ENCODE measurements at regions not wholly inside any gene's neighbourhood (a gene's known extent, or its start where the extent isn't known, plus 50 kb on each side); places are given as distances from the start of the nearest gene placed in this dataset.

DNA sequence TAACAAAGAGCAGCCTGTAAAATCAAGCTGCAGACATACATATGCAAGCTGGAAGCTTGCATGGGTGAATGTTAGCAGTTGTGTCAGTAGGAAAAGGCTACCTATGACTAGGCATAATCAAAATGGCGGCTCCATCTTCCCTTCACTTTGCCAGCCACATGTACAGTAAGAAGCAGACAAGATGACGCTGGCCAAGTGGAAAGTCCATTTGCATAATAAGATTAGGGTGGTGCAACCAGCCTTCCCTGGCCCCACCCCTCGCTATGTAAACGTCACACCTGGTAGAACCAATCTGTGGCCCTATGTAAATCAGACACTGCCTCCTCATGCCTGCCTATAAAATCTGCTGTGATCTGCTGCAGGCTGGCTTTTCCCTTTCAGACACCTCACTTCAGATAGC is 171.9 kb upstream of the USP25 start:
- DNase-seq, result no peak
- no peak for TF ChIP-seq RAD21 (IDR thresholded peaks at IDR 0.05; ENCODE audit: low read length)
- TF ChIP-seq RFX5 (IDR thresholded peaks at IDR 0.05; ENCODE audit: low read depth, low read length), result no peak
- no peak for TF ChIP-seq FOS (IDR thresholded peaks at IDR 0.05; ENCODE audit: low read depth, low read length)
- no peak for TF ChIP-seq CHD1 (IDR thresholded peaks at IDR 0.05; ENCODE audit: low read depth, low read length)
- no peak for TF ChIP-seq NFE2L2 (IDR thresholded peaks at IDR 0.05; ENCODE audit: low read depth, low read length)
- TF ChIP-seq, protein P1, sequence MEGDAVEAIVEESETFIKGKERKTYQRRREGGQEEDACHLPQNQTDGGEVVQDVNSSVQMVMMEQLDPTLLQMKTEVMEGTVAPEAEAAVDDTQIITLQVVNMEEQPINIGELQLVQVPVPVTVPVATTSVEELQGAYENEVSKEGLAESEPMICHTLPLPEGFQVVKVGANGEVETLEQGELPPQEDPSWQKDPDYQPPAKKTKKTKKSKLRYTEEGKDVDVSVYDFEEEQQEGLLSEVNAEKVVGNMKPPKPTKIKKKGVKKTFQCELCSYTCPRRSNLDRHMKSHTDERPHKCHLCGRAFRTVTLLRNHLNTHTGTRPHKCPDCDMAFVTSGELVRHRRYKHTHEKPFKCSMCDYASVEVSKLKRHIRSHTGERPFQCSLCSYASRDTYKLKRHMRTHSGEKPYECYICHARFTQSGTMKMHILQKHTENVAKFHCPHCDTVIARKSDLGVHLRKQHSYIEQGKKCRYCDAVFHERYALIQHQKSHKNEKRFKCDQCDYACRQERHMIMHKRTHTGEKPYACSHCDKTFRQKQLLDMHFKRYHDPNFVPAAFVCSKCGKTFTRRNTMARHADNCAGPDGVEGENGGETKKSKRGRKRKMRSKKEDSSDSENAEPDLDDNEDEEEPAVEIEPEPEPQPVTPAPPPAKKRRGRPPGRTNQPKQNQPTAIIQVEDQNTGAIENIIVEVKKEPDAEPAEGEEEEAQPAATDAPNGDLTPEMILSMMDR (conservative IDR thresholded peaks at IDR 0.05; ENCODE audit: low read depth, low read length), result no peak
- no peak for TF ChIP-seq MXI1 (IDR thresholded peaks at IDR 0.05; ENCODE audit: borderline replicate concordance, low read depth, low read length)
- TF ChIP-seq CEBPB (IDR thresholded peaks at IDR 0.05; ENCODE audit: low read depth, low read length), result no peak
- TF ChIP-seq, protein P2, sequence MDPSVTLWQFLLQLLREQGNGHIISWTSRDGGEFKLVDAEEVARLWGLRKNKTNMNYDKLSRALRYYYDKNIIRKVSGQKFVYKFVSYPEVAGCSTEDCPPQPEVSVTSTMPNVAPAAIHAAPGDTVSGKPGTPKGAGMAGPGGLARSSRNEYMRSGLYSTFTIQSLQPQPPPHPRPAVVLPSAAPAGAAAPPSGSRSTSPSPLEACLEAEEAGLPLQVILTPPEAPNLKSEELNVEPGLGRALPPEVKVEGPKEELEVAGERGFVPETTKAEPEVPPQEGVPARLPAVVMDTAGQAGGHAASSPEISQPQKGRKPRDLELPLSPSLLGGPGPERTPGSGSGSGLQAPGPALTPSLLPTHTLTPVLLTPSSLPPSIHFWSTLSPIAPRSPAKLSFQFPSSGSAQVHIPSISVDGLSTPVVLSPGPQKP (IDR thresholded peaks at IDR 0.05; ENCODE audit: borderline replicate concordance, low read depth, low read length), result no peak
- no peak for TF ChIP-seq MAFK (IDR thresholded peaks at IDR 0.05; ENCODE audit: low read depth, low read length)
- no peak for TF ChIP-seq SMC3 (IDR thresholded peaks at IDR 0.05; ENCODE audit: low read depth, low read length)
- no peak for TF ChIP-seq BHLHE40 (IDR thresholded peaks at IDR 0.05; ENCODE audit: low read depth, low read length)
- TF ChIP-seq RCOR1 (IDR thresholded peaks at IDR 0.05; ENCODE audit: insufficient replicate concordance, low read length), result no peak
- TF ChIP-seq, protein P3, sequence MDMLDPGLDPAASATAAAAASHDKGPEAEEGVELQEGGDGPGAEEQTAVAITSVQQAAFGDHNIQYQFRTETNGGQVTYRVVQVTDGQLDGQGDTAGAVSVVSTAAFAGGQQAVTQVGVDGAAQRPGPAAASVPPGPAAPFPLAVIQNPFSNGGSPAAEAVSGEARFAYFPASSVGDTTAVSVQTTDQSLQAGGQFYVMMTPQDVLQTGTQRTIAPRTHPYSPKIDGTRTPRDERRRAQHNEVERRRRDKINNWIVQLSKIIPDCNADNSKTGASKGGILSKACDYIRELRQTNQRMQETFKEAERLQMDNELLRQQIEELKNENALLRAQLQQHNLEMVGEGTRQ (IDR thresholded peaks at IDR 0.05; ENCODE audit: low read depth, low read length), result no peak
- TF ChIP-seq POLR2A (IDR thresholded peaks at IDR 0.05; ENCODE audit: low read depth, low read length), result no peak
- TF ChIP-seq MAZ (IDR thresholded peaks at IDR 0.05; ENCODE audit: borderline replicate concordance, low read depth, low read length), result no peak
- in situ Hi-C loops (cut with MboI; ENCODE audit: low sequenced_read_pairs), result no loop called here

More for the DNA sequence above, 171.9 kb upstream of the USP25 start:
- Histone ChIP-seq H4K8ac (ENCODE audit: low read depth in 2 of 2, low read length in 2 of 2) (no peak overlapping the region), H2BK20ac (ENCODE audit: low read depth, low read length) (no peak overlapping the region), H3K4me1 (ENCODE audit: control insufficient read depth, insufficient read depth, low read length) (no peaks in the 10 kb centered on the region), H3K56ac (ENCODE audit: extremely low read depth, insufficient read depth, low read length) (no peak overlapping the region), H3K27ac (ENCODE audit: insufficient read depth, low read length) (no peak overlapping the region), H2AK9ac (replicated peaks; ENCODE audit: low read depth, low read length, poor library complexity) (no peak overlapping the region), H4K91ac (ENCODE audit: insufficient read depth, low read depth, low read length) (no peak overlapping the region), H3K4ac (ENCODE audit: low read depth, low read length) (no peak overlapping the region), H2BK15ac (ENCODE audit: low read depth, low read length) (no peak overlapping the region), H3K18ac (ENCODE audit: low read depth, low read length) (no peak overlapping the region), H2BK5ac (ENCODE audit: low read depth, low read length, poor library complexity, severe bottlenecking) (no peak overlapping the region), H3K4me2 (ENCODE audit: low read depth, low read length) (no peak overlapping the region), H3K14ac (replicated peaks; ENCODE audit: low read depth, low read length) (no peak overlapping the region), H3K9ac (ENCODE audit: low read depth, low read length) (no peak overlapping the region), H3K23ac (ENCODE audit: low read depth, low read length) (no peak overlapping the region), H3K9me3 (ENCODE audit: control insufficient read depth, insufficient read depth, low read length) (no peaks in the 10 kb centered on the region), H4K5ac (ENCODE audit: low read depth, low read length) (no peak overlapping the region), H3K79me1 (ENCODE audit: low read depth in 1 of 2, low read length in 2 of 2) (no peaks in the 10 kb centered on the region), H2AFZ (replicated peaks; ENCODE audit: low read length, poor library complexity) (no peak overlapping the region), H2AK5ac (ENCODE audit: low read depth, low read length) (no peak overlapping the region), H3K27me3 (ENCODE audit: control insufficient read depth, insufficient read depth, low read length) (no peaks in the 10 kb centered on the region), H3K9me1 (ENCODE audit: insufficient read depth, low read length) (no peaks in the 10 kb centered on the region), H2BK120ac (ENCODE audit: low read depth, low read length) (no peak overlapping the region), H4K20me1 (ENCODE audit: insufficient read depth, low read length) (no peaks in the 10 kb centered on the region), H3K36me3 (ENCODE audit: control insufficient read depth, insufficient read depth, low read length) (no peaks in the 10 kb centered on the region), H3K4me3 (ENCODE audit: insufficient read depth, low read depth, low read length) (no peak overlapping the region)
- POLR2A ChIA-PET (ENCODE audit: unreplicated experiment), result no interaction called here
- dilution Hi-C loops (cut with HindIII; ENCODE audit: low sequenced_read_pairs, unreplicated experiment), result no loop called here
- CTCF ChIA-PET, result no interaction called here
- no TSS peak for BruUV-seq (replicated peaks)
- intact Hi-C loops (cut with micrococcal nuclease), result no loop called here
- 58% methylated on average over 2 of the region's 4 CpGs; no CpG with 5 or more reads in 1 of the 2 experiments for WGBS, 2 experiments (ENCODE audit: extremely low coverage in 2 of 2, insufficient read length in 1 of 2)
- ATAC-seq (ENCODE audit: low read depth), result no peak

Data from IMR-90 (cell line).